Activated T-helper 9 cell treated with anti-CD3 and anti-CD28 coated beads, Interleukin-2, amount 50 U/mL, for 16 hours (primary cell): ENCODE measurements at regions not wholly inside any gene's neighbourhood (a gene's known extent, or its start where the extent isn't known, plus 50 kb on each side); places are given as distances from the start of the nearest gene placed in this dataset.
"Not testable (repeated sequence)": the region's sequence is repeated elsewhere in the genome, so short reads cannot be mapped to it uniquely, and the experiment has no call there.

ENCODE experiments used
- DNase-seq: peaks from one replicate; pipeline ENCODE4 v3.0.0-alpha.2; 2020; ENCODE audit warnings: low read depth

- DNase-seq: not testable (repeated sequence)
Observed at GRCh38 chr2:111533557-111534247, 350.3 kb downstream of the ANAPC1 start.

DNA sequence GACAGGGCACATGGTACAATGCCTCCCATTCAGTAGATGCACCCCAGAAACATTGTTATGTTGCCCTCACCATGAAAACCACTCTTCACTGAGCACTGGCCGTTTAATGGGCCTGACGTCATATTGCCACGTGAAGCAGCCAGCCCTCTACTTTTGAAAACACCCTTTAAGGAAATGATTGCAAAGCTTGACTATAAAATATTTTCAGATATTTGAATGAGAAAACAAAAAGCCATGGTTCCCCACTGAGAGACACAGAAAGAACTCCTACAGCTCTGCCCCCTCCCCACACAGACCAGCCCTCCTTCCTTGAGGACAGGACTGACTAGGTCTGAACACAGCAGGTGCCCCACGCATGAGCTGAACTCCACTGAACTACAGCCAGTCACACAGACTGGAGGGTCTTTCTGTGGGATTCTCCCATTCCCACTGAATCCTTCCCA, 349.1 kb downstream of the ANAPC1 start:
- DNase-seq: no peak

DNA sequence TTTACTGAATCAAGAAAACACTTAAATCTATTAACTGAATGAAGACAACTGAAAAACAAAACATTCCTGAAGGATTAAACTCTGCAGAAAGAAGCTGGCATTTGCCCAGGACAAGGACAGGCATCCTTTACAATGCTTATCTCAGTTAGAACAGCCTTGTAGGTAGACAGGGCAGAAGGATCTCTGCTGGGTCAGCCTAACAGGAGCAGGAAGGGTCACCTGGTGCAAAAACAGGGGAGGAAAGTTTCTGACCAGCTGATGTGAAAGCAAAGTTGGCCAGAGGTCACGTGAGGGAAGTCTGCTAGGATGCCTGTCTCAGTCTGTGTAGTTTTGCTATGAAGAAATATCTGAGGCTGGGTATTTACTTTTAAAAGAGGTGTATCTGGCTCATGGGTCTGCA, 348.6 kb downstream of the ANAPC1 start:
- DNase-seq: no peak

DNA sequence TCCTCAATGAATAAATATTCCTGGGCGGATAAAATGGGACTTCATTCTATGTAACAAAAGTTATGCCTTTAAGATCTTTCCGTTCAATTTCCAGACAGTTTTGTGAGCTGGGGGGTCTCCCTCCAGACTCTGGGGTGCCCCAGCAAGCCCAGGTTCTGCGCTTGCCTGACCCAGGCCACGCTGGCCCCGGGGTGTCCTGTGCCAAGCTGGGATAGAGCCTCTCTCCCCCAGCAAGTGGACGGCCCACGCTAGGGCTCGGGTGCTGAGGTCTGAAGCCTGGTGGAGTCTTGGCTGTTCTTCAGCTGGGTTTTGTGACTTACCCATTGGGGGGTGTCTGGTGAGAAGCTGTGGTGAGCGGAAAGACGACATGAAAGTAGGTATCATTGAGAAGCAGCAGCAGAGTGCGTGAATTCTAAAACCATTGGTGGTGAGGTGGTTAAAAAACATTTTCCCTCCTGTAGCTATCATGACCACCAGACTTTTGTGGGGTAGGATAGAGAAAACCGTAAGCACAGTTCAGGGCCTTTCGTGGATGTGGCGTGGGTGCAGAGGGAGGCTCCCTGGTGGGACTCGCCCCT, 346.8 kb downstream of the ANAPC1 start:
- no peak for DNase-seq

- not testable (repeated sequence) for DNase-seq
Observed at GRCh38 chr2:111539991-111540390, 344.0 kb downstream of the ANAPC1 start.

DNA sequence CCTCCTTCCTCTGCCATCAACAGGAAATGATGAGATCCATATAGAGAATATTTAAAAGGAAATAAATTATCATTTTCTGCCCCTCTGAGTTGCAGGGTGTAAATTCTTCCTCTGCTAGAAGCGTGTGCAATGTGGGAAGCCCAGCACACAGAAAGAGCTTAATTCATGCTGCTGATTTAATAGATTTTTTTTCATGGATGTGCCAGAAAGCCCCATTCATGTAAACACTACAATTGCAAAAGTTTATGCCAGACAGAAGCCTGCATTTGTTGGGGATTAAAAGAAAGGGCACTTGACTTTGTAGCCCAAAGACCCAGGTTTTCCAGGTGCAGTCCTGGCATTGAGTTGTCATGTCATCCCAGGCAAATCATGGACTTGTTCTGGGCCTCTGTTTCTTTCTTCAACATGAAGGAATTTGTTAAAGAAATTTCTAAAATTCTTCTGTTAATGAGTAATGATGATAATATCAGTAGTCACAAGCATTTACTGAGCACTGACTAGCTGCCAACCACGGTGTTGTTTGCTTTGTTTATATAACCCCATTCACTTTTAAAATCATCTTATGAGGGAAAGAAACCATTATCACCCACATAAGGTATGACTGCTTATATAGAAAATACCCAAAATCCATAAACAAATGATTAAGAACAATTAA, 341.7 kb downstream of the ANAPC1 start:
- not testable (repeated sequence) for DNase-seq

GRCh38 chr2:111544006-111544405, 340.0 kb downstream of the ANAPC1 start:
- not testable (repeated sequence) for DNase-seq

- DNase-seq: not testable (repeated sequence)
Observed at GRCh38 chr2:111545723-111546431, 338.1 kb downstream of the ANAPC1 start.

- not testable (repeated sequence) for DNase-seq
Observed at GRCh38 chr2:111546578-111546977, 337.4 kb downstream of the ANAPC1 start.

- not testable (repeated sequence) for DNase-seq
Observed at GRCh38 chr2:111549174-111549573, 334.8 kb downstream of the ANAPC1 start.

DNA sequence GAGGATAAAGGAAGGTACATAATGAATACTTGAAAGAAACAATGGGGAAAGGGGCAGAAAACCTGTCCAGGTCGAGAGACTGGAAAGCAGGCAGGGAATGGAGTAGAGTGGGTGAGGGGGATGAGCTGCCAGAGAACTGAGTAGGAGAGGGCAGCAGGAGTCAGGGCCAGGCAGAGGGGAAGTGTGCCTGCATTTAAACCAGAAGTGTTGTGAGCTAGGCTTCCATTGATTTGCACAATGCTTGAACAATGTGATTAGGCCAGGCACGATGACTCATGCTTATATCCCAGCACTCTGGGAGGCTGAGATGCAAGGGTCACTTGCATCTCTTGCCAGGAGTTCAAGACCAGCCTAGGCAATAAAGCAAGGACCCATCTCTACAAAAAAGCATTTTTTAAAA, 332.6 kb downstream of the ANAPC1 start:
- DNase-seq: not testable (repeated sequence)

- not testable (repeated sequence) for DNase-seq
Observed at GRCh38 chr2:111552625-111553024, 331.4 kb downstream of the ANAPC1 start.

DNA sequence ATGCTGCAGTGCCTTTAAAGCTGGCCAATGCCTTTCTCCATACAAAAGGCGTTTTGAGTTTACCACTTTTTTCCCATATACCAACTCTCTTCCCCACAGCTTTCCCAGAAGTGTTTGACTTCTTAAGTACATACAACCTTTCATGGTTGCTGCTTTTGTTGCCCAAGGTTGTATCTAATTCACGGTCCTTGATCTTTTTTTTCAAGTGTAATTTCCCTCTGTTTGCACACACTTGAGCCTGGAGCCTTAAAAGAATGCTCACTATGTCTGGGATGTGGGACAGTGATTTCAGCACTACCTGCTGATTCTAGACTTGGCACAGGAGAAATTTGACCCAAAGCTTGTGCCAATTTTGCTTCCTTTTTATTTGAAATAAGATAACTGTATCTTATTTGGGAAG, 324.7 kb downstream of the ANAPC1 start:
- DNase-seq: not testable (repeated sequence)

GRCh38 chr2:111559814-111560213, 324.2 kb downstream of the ANAPC1 start:
- not testable (repeated sequence) for DNase-seq

DNA sequence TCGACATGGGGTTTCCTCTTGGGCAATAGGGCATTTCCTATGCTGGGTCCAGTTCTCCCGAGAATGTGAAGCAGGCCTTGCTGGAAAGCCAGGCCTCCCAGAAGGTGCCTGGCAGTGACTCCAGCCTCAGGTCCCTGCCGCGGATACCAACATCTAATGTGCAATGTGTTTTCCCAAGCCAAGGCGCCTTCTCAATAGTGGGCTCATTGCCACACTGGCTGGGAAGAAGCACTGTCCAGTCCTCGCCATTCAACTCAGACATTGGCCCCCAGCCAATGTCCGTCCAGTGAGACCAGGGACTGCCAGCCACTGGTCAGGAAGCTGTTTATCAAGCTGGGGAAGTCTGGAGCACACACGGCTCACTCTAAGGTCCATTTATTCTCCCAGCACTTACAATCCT, 317.9 kb downstream of the ANAPC1 start:
- not testable (repeated sequence) for DNase-seq

GRCh38 chr2:111567233-111567632, 316.8 kb downstream of the ANAPC1 start:
- DNase-seq: not testable (repeated sequence)

DNA sequence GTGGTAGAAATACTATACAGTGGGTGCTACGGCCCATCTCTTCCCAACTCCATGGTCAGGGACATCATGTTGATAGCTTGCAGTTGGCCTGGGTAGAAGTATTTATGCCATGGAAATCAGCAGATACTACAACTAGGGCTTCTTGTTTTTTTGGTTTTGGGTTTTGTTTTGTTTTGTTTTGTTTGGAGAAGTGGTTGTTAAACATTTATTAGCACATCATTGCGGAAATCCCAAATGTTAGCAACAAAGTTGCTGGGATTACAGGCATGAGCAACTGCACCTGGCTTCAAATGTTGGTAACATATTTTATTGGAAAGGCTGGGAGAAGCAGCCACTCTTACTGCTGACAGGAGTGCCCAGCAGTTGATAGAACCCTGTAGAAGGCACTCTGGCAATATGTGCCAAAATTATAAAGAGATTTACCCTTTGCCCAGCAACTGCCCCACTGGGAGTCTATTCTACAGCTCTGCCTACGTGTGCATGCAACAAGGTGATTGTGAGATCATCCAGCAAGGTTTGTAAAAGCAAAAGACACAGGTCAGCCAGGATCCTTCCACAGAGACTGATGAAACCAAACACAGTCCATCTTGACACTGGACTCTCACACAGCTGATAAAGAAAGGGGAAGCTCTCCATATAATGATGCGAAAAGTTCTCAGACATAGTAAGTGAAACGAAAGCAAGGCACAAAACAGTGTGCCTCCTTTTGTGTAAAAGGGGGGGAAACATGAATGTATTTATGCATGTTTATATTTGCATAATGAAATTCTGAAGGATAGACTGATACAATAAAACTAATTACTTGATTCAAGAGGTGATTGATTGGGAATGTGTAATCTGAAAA, 314.4 kb downstream of the ANAPC1 start:
- DNase-seq: not testable (repeated sequence)

GRCh38 chr2:111570300-111571114, 313.5 kb downstream of the ANAPC1 start:
- not testable (repeated sequence) for DNase-seq

GRCh38 chr2:111574803-111575202, 309.2 kb downstream of the ANAPC1 start:
- not testable (repeated sequence) for DNase-seq

DNA sequence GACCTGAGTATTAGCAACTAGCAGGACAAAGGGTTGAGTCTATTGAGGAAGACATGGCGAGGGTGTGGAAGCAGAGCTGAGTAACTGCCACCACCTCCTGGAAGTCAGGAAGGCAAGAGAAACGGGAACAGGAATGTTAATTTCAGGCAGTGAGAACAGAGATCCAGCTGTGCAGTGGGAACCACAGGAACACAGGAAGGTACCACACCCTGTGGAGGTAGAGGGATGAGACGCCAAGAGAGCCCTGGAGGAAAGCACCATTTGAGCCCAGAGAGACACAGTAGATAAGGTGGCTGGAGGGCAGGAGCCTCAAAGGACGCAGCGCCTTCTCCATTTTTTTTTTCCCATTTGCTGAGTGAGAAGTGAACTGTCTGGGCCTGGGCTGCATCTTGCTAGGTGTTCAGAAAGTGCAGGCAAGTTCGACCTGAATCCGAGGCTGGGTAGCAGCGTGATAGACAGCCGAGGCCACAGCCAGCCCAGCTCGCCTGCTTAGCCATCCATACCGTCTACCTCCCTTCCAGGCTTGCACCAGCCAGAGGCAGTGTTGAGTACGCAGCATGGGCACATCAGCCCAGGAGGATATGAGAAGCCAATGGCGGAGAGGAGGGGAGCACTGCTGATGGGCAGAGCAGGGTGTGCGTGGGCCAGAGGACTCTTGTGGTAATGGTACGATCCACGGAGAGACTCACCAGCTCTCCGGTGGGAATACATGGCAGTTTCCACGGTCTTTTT, 306.7 kb downstream of the ANAPC1 start:
- DNase-seq: not testable (repeated sequence)
